Activated T-cell treated with anti-CD3 and anti-CD28 coated beads for 4 hours (primary cell): ENCODE measurements at regions not wholly inside any gene's neighbourhood (a gene's known extent, or its start where the extent isn't known, plus 50 kb on each side); places are given as distances from the start of the nearest gene placed in this dataset.

Source experiments
- DNase-seq: peaks from one replicate; pipeline ENCODE4 v3.0.0-alpha.2; 2020

DNA sequence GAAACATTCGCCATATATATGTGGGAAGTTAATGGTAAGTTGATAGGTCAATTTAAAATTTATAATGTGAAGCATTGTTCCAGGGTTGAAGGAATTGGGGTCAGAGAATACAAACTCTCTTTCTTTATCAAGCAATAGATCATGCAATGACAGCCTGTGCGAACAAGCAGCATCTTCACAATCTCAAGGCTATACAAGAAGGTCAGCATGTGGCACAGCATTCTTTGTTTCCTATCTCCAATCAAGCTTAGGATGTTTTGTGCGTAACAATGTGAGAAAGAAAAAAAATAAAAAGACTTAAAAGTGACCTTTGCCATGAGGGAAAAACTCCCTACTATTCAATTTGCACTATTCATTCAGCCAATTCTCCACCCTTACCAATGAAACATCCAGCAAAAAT is 288.1 kb upstream of the NECTIN3 start:
- DNase-seq, result no peak

DNA sequence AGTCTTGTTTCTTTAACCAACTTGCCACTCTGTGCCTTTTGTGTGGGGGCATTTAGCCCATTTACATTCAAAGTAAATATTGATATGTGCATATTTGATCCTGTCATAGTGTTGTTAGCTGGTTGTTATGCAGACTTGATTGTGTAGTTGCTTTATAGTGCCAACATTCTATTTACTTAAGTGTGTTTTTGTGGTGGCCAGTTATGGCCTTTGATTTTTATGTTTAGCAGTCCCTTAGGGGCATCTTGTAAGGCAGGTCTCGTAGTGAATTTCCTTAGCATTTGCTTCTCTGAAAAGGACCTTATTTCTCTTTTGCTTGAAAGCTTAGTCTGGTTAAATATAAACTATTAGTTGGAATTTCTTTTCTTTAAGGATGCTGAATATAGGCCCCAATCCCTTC is 282.8 kb upstream of the NECTIN3 start:
- no peak for DNase-seq

DNA sequence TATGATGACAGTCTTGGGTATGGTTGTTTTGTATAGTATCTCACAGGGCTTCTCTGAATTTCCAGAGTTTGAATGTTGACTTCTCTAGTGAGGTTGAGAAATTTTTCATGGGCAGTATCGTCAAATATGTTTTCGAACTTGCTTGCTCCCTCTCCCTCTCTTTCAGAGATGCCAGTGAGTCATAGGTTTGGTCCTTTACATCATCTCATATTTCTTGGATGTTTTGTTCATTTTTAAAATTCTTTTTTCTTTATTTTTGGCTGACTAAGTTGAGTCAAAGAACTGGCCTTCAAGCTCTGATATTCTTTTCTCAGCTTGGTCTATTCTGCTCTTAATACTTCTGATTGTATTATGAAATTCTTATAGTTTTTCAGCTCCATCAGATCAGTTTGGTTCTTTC is 282.3 kb upstream of the NECTIN3 start:
- no peak for DNase-seq

DNA sequence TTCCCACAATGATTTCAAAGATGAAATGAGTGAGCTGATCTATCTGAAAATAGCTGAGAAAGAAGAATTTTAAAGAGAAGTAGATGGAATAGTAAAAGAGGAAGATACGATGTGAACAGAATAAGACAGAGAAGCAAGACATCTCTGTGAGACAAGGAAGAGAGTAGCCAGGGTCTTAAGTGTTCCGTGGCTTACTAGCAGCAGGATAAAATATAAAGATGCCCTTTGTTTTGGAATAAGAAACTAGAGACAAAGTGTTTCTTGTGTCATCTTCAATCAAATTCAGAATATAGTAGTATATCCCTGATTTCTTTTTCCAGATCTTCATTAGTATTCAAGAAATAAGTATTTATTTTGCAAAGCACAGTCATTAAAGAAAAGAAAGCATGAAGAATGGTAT is 281.0 kb upstream of the NECTIN3 start:
- DNase-seq, result no peak

DNA sequence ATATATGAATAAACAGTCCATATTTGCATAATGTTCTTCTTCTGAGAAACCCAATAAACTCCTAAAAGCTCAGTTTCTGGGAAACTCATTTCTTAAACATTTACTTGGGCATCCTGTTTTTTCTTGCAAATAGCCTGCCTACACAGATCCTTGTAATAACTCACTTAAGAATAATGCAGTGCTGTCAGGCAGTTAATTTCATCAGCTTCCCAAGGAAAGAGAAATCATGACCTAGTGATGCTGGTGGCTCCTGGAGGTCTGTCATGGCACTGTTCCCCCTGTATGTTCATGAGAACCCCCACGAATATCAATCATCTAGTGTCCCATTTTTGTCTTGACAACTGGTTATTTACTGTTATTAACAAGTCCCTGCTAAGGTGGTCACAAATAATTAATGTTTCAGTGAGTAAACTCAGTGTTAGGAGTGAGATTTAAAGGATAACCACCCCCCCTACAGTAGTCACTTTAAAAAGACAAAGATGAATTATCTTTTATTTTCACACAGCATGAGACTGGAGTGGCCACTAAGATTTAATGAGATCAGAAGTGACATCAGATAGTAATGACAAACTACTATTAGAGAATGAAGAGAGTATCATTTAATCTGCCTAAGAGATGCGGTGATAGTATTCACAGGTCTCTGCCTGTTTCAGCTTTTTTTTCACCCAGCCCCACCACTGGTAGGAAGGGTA is 279.5 kb upstream of the NECTIN3 start:
- DNase-seq, result no peak

DNA sequence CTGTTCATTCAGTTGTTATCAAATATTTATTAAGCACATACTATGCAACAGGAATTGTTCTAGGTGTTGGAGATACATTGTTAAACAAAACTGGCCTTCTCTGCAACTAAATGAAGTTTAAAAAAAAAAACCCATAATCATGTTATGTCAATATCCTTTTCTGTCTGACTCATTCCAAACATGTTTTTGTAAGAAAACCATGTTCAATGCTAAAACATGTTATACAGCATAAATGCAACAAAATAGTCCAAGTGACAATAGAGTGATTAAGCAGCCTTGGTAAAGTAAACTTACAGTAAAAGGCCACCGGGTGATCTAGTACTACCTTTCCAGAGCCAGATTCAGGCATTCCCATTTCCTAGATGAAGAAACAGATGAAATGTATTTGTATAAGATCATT is 278.0 kb upstream of the NECTIN3 start:
- no peak for DNase-seq

DNA sequence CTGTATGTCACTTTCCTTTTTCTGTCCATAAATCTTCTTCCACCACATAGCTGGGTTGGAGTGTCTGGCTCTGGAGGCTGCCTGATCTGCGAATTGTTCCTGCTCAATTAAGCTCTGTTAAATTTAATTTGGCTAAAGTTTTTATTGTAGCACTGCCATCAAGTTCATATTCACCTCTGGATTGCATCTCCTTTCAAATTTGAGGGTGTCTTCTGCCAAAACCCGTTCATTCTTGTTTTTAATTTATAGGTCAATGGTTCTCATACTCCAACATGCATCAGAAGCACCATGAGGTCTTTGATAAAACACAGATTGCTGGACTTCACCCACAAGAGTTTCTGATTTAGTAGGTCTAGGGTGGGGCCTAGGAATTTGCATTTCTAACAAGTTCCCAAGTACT is 276.5 kb upstream of the NECTIN3 start:
- no peak for DNase-seq

DNA sequence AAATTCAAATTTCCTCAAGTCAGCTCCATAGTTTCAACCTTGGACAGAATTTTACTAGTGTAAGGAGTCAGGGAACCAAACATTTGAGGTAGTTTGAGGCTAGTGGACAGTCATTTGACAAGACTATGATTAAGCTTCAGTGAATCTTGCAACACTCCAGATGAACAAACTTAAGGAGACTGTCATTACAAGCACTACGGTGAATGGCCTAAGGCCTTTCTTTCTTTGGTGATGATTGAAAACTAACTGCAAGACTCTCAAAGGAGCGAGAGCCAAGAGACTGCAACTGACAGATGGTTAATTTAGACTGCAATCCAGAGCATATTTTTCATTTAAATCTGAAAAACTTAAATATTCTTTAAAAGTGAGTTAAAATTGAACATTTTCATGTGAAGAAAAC is 272.3 kb upstream of the NECTIN3 start:
- no peak for DNase-seq

DNA sequence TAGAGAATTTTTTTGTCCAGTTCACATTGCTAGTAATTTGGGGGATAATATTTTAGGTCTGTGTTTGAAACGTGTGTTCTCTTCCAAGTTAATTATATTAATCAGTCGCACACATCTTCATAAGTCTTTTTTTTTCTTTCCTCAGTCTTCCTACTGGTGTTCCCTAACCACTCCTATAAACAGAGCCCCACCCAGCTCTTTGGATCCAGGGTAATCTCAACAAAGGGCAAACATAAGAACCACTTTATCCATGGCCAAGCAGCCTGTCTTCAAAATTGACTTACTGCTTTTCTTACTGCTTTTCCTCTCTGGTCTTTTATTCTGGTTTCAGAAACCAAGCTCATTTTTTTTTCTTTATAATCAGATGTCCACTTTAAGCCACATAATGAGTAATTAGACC is 266.8 kb upstream of the NECTIN3 start:
- no peak for DNase-seq

DNA sequence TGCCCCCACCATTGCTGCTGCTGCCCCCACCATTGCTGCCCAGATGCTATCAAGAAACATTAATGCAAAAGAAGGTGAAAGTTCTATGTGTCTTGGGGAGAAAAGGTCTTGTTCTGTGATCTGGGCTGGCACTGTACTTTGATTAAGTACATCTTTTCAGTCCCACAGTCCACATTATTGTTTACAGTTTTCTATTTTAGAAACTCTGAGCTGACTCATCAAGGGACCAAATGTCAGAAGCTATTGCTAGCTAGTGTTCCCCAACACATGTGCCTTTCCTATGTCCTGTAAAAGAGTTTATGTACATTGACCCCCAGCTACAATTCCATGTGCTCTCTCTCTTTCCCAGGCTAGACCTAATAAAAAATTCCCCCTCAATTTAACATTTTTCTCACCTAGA is 264.7 kb upstream of the NECTIN3 start:
- no peak for DNase-seq

DNA sequence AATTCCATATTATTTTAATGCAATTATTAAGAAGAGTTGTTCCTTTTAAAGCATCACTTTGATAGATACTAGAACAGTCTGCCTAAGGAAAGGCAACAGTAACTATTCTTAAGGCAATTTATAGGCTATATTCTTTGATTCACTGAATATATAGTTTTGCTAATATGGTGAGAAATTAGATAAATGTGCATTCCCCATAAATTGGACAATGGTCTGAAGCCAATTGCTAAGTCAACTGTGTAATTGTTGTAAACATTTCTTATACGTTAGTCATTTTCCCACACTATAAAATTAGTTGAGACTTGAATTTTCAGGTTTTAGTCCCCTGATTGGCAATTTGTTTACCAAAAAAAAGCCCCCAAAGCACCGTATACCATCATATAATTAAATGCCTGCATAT is 263.0 kb upstream of the NECTIN3 start:
- no peak for DNase-seq

DNA sequence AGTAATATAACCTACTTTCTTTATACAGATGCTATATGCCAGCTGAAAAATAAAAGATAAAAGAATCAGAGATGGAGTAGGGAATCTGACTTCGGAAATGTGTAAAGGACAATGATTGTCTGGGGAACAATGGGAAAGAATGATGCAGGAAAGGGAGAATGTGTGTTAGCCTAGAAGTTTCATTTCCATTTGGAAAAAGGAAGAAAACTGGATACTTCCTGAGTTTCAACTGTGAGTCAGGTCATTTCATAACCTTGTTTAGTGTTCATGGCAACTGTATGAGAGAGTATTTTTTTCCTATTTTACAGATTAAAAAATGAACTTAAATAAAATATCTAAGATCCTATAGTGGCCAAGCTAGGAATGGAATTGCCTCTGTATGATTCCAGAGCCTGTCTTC is 261.3 kb upstream of the NECTIN3 start:
- DNase-seq, result no peak

DNA sequence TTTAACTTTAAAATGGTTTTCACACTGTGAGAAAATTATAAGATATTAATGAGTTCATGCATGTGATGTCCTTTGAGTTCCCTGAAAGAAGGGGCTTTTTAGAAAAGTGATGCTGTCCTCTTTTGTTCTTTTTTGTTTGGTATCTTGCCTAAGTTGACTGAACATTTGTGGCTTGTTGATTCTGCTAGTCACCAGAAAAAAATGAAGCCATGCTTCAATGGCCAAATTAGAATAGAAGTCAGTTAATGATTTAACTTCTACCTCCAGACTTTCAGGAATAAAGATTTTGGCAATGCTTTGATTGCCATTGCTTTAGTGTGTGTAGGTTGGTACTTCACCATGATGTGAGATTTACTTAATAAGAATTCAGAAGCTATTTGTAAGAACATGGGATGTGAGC is 260.6 kb upstream of the NECTIN3 start:
- no peak for DNase-seq

DNA sequence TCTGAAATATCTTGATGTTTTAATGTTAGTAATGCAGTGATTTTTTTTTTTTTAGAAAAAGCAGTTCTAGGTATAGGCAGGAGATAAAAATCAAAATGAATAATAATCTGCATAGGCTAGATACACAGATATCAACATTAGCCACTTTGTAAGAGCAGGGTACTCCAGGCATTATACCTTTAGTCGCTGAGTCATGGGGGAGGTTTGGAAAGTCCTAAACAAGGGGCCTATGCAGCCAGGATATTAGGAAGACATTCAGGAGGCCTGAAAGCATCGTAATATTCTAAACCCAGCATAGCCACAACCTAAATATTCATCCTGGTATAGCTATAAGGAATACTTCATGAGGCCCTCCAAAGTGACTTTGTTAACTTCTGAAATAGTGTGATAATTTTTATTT is 258.1 kb upstream of the NECTIN3 start:
- DNase-seq, result no peak

DNA sequence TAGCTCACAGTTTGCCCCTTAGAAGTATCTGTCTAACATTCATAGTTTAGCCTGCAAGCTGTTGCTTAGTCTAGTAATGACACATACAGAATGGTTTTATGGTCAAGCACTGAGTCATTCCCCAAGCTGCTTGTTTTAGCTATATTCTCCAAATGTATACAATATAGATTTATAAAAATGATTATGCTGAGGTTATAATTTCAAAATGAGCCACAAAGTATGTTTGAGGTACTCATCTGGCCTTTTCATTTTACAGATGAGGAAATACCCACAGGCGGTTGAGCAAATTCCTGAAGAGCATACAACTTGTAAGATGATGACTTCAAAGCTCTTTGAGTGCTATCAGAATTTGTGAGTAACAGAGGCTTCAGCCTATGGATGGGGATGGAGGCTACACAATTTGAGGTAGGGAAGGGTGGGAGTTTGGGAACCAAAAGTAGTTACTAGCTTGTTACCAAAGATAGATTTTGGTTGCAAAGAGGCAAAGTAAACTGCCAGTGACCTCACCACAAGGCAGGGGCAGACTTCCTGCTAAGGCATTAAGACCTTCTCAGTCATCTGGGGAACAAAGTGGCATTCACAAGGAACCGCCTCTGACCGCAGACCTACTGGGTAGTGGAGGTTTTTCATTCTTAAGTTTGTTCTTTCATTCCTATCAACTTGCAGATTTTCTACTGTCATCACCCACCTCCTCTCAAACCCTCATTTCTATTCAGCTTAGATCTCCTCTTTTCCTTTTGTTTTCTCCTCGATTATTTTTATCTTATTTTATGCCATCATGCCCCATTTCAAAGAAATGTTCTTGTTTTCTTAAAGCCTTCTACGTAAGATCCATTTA is 257.2 kb upstream of the NECTIN3 start:
- no peak for DNase-seq

DNA sequence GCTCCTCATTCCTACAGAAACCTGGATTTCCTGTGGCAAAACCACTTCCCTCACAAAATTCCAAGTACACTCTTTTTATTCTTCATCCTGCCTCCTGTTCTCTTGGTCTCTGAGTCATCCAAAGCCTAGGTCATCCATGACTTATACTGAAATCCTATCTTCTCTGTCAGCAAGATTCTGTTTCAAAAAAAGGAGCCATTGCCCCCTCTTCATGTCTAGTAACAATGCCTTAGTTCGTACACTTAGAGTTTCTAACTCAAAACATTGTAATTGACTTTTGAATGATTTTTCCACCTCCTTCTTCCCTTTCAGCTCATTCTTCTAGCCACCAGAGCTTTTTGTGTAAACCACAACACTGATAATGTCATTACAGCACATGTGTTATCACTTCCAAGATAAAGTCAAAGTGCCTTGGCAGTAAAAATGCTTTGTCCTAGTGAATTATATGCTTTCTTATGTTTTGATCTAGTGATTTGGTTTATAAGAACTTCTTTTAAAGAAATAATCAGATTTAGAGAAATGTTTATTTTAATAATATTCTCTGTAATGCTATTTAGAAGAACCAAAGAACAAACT is 256.5 kb upstream of the NECTIN3 start:
- no peak for DNase-seq

DNA sequence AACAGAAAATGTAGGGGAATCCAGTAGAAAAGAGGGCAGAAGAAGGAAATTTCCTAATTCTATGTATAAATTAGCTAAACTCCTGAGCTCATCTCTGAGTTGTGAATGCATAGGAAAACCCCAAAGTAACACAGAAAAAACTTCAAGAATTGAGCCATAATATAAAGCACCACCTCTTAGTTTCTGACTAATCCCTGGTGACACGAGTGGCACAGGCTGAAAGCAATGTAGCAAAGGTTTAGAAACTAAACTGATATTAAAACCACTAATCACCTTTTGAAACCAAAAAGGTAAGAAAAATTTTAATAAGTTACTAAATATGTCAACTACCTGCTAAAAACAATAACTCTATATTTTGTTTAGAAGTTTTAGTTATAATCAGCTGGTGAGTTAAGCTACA is 255.6 kb upstream of the NECTIN3 start:
- DNase-seq, result no peak

DNA sequence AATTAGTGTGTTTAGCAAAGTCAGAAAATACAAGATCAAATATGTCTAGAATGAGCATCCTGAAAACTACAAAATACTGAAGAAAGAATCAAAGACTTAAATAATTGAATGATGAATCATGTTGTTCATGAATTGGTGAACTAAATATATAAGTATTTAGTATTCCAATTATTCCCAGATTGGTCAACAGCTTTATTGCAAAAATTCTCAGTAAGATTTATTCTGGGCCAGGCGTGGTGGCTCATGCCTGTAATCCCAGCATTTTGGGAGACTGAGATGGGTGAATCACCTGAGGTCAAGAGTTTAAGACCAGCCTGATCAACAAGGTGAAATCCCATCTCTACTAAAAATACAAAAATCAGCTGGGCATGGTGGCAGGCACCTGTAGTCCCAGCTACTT is 250.0 kb upstream of the NECTIN3 start:
- no peak for DNase-seq

DNA sequence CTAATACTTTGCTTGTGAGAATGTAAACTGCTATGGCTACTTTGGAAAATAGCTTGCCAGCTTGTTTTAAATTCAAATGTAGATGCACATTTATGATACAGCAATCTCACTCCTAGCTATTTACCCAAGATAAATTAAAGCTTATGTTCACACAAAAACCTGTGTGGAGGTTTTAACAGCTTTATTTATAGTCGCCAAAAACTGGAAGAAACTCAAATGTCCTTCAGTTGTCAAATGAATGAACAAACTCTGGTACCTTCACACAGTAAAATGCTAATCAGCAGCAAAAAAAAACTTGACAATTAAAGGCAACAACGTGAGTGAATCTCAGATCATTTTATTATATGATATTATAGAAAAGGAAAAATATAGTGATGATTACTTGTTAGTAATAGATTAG is 248.6 kb upstream of the NECTIN3 start:
- DNase-seq, result no peak

DNA sequence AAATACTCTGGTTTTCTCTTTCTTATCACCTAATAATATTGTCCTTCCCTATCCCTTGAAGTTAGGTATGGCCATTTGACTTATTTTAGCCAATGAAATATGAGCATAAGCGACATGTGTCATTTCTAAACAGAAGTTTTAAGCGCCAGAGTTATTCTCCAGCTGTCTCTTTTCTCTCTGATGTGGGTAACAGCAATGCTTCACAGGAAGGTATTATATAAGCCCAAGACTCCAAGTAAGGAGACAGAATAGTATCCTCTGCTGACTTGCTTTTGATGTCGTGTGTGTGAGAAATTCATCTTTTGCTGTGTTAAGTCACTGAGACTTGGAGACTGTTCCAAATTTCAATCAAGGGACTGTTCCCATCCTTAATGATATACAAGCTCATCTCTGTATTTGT is 224.6 kb upstream of the NECTIN3 start:
- DNase-seq, result no peak

DNA sequence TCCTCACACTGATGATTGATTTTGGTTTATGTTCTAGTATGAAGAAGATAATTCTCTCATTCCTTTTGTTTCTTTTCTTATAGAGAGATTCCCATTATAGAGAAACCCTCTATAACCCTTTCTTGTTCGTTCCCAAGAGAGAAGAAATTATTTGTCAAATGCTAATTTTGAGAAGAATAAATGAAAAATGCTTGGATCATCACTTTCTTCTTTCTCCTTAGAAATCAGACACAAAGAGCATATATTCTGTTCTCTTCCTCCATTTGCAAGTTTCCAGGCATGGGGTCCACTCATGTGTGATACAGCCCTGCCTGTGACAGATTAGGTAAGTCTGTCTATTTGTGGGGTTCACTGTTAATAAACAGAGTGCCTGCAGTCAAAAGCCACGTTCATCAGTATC is 222.6 kb upstream of the NECTIN3 start:
- DNase-seq, result no peak

DNA sequence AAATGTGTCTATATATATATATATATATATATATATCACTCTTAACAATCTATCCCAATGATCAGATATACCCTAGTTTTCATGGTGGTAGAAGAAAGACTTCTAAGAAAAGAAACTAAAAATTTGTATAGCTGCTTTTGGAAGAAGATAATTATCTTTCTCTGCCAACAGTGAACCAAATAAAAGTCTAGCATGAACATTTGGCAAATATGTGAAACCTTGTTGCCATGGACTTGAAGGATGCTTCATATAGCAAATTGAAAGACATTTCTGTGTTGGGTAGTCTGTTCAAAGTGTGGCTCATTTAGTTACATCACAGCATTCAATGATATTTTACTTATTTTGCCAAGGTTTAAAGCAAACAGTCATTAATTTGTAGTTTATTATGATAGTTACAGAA is 219.9 kb upstream of the NECTIN3 start:
- no peak for DNase-seq

DNA sequence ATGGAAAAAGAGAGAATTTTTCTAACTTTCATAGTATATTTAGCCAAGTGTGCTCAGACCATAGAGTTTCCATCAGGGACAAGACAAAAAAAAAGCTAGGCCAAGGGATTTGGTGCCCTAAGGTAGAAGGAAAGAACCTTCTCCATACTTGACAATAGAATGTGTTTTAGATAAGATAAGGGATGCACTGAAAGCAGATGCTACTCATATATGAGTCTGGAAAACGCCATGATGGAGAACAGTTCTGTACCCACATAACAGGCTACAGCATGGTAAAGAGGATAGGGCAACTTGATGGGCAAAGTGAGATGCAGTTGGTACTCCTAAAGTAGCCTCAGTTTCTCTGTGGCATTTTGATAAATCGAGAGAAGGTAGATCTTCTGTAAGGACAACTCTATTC is 216.4 kb upstream of the NECTIN3 start:
- no peak for DNase-seq

DNA sequence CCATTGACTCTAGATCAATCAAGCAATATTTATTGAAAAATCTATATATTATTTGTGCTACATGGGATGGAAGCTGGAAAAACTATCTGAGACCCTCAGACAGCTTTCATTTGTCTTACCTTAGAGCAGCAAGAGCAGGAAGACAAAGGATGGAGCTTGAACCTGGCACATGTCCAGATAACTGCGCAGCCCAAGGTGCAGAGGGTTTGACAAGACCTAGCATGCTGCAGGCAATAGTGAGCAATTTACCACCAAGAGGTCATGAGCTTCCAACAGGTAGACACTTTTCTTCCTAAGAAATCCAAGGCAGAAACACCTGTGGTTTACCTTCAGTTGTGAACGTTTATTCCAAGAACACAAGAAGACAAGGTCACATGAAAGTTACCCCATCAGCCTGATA is 214.7 kb upstream of the NECTIN3 start:
- no peak for DNase-seq

DNA sequence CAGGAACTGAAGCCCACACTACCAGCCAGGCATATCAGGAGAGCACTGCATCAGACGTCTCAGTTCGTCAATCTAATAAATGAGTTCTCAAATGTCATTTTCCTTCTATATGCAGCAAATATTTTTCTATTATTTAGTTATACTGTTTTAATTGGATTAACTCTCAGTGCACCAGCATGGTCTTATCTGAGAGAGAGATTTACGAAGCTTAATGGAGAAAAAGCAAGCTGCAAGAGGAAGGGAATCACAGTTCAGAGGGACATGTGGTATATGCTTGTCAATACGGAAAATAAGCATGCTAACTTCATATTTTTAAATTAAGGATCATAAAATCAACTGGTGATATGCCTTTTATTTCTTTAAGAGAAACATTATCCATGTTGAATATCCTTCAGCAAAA is 213.1 kb upstream of the NECTIN3 start:
- no peak for DNase-seq
